ENCODE measurements at regions not wholly inside any gene's neighbourhood (a gene's known extent, or its start where the extent isn't known, plus 50 kb on each side); places are given as distances from the start of the nearest gene placed in this dataset.
A peak's percentile ranks its signal among the peaks of the same experiment; 100 is the strongest.

- DNase-seq (ENCODE audit: low spot score) (no peak), ATAC-seq (no peak)
- intact Hi-C loops (cut with DNase I) = no loop called here
Observed at GRCh38 chr14:22071006-22071405, 397.4 kb upstream of the OR4E1 start.

DNA sequence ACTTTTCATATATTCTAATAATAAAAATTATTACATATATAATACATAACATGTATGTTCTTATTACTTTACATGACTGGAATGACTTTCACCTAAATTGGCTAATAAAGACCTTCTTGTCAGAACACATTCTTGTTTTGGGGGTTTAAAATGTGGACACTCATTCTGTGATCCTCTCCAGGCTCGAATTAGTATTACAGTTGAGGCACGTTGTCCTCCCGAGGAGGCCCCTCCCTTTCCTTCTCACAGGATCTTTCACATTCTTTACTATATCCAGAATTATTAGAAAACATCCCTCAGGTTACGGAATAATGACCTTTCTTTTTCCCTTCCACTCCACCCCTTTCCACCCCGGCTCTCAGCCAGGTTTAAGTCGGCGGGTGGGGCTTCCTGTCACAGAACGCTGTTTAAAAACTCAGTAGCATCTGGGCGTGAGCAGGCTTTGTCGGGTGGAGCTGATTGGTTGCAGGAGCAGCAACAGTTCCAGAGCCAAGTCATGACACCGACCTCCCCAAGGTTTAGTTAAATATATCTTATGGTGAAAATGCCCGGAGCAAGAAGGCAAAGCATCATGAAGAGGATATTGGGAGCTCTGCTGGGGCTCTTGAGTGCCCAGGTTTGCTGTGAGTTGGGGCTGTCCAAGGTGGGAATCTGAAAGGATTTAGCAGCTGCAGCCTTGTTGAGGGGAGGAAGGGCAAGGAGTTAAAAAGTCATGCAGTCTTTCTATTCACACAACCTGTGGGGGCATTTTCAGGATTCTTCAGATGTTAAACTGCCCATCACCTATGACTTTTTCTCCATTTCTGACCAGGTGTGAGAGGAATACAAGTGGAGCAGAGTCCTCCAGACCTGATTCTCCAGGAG, 396.7 kb upstream of the OR4E1 start:
- ATAC-seq (peak; percentile 22), DNase-seq (ENCODE audit: low spot score) (no peak)
- intact Hi-C loops (cut with DNase I) = no loop called here

- intact Hi-C loops (cut with DNase I) = no loop called here
- ATAC-seq (no peak), DNase-seq (ENCODE audit: low spot score) (no peak)
Observed at GRCh38 chr14:22065347-22065746, 391.7 kb upstream of the OR4E1 start.

DNA sequence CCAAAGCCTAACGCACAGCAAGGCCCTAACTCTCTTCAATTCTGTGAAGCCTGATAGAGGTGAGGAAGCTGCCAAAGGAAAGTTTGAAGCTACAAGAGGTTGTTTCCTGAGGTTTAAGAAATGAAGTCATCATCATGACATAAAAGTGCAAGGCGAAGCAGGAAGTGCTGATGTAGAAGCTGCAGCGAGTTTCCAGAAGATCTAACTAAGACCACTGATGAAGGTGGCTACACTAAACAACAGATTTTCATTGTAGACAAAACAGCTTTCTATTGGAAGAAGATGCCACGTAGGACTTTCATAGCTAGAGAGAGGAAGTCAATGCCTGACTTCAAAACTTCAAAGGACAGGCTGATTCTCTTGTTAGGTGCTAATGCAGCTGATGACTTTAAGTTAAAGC, 385.6 kb upstream of the OR4E1 start:
- ATAC-seq (no peak), DNase-seq (ENCODE audit: low spot score) (no peak)
- intact Hi-C loops (cut with DNase I) = no loop called here

- ATAC-seq = no peak
- intact Hi-C loops (cut with DNase I) = no loop called here
- DNase-seq (ENCODE audit: low spot score) = no peak
Observed at GRCh38 chr14:22052795-22053194, 379.2 kb upstream of the OR4E1 start.

DNA sequence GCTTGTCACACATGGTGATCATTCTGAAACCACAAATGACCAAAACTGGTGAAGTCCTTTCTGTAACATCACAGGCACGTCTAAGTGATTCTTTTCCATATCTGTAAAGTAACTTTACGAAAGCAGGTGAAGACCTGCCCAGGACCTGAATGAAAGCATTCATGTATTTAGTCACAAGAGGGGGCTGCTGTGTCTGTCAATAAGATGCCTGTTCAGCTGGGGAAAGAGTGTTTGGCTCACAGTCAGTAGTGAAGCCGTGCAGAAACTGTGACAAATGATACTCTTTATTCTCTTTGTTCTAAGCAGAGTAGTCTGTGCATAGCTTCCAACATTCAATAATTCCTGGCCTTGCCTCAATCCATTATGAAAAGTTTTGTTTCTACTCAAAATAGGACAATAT, 373.5 kb upstream of the OR4E1 start:
- ATAC-seq = no peak
- no peak for DNase-seq (ENCODE audit: low spot score)
- intact Hi-C loops (cut with DNase I) = no loop called here

- DNase-seq (ENCODE audit: low spot score) = no peak
- intact Hi-C loops (cut with DNase I) = no loop called here
- ATAC-seq = no peak
Observed at GRCh38 chr14:22046063-22046462, 372.4 kb upstream of the OR4E1 start.

GRCh38 chr14:22044193-22044592, 370.6 kb upstream of the OR4E1 start:
- no peak for ATAC-seq
- intact Hi-C loops (cut with DNase I) = no loop called here
- no peak for DNase-seq (ENCODE audit: low spot score)

GRCh38 chr14:22040781-22041125, 367.1 kb upstream of the OR4E1 start:
- DNase-seq (ENCODE audit: low spot score) (no peak), ATAC-seq (no peak)
- intact Hi-C loops (cut with DNase I) = no loop called here

DNA sequence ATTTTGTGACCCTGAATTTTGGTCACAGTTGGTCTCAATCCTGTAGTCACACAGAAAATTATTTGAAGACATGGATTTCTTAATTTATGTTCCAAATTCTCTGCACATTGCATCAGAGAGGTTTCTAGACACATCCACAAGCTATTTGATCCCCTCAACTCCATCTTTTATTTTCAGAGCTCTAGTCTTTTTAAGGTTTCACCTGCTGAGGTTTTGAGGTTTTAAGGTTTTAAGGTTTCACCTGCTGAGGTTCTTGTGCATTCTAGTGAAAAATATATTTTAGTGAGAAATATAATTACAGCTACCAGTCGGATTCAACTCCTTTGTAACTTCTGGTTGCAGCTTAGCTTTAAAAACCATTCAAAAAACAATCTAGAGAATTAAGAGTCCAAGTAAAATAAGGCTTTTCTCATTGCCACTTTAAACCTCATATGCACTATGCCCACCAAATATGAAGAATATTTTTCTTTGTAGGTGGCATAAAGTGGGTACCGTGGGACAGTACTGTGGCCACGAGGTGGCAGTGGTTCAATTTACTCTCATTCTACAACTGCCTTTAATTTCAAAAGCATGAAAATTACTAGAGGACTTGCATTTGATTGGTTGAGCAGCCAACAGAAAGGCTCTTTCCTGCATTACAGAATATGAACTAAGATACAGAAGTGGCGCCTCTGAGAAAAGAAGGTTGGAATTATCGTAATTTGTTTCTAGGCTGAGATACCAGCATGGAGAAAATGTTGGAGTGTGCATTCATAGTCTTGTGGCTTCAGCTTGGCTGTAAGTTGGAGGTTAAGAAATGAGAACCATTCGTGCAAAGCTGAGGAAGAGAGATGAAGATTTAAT, 366.5 kb upstream of the OR4E1 start:
- DNase-seq (ENCODE audit: low spot score) (no peak), ATAC-seq (no peak)
- intact Hi-C loops (cut with DNase I) = no loop called here

GRCh38 chr14:22036541-22037239, 363.1 kb upstream of the OR4E1 start:
- DNase-seq (ENCODE audit: low spot score) = no peak
- intact Hi-C loops (cut with DNase I) = no loop called here
- no peak for ATAC-seq

- no peak for ATAC-seq
- intact Hi-C loops (cut with DNase I) = no loop called here
Observed at GRCh38 chr14:22026527-22026926, 352.9 kb upstream of the OR4E1 start.

GRCh38 chr14:22025879-22026278, 352.3 kb upstream of the OR4E1 start:
- DNase-seq (ENCODE audit: low spot score) (no peak), ATAC-seq (no peak)
- intact Hi-C loops (cut with DNase I) = no loop called here

More at GRCh38 chr14:22026527-22026926, 352.9 kb upstream of the OR4E1 start:
- DNase-seq (ENCODE audit: low spot score) = no peak

DNA sequence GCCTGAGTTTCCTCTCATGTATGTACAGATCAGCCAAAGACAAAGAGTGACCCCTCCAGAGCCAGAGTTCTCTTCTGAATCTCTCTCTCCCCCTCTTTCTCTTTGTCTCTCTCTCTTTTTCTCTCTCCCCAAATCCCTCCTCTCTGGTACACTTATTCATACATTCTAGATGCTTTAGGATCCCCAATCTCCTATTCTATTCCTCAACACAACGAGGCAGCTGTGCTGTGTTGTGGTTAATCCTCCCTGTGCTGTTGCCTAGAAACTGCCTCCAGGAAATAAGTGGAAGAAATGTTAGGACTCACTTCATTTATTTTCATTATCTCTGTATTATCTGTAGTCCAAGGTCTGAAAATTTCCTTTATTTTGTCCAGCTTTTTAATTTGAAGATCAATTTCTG, 350.5 kb upstream of the OR4E1 start:
- intact Hi-C loops (cut with DNase I) = no loop called here
- ATAC-seq = no peak
- no peak for DNase-seq (ENCODE audit: low spot score)

DNA sequence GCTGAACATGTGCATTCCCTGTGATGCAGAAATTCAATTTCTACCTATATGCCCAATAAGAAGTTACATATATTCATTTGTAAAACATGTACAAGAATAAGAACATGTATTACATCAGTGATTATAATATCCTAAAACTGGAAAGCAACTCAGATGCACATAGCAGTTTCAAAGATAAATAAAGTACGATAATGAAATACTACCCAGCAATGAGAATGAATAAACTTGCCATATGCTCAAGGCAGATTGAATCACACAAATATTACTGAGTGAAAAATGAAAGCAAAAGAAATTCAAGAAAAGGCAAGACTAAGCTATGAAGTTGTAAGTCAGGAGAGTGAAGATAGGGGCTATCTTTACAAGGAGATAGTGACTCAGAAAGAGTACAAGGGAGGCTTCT, 345.3 kb upstream of the OR4E1 start:
- no peak for DNase-seq (ENCODE audit: low spot score)
- ATAC-seq = no peak
- intact Hi-C loops (cut with DNase I) = no loop called here

GRCh38 chr14:22012452-22012851, 338.8 kb upstream of the OR4E1 start:
- intact Hi-C loops (cut with DNase I) = no loop called here
- DNase-seq (ENCODE audit: low spot score) (no peak), ATAC-seq (no peak)

GRCh38 chr14:22011253-22011642, 337.6 kb upstream of the OR4E1 start:
- intact Hi-C loops (cut with DNase I) = no loop called here
- ATAC-seq = peak; percentile 52
- no peak for DNase-seq (ENCODE audit: low spot score)

- DNase-seq (ENCODE audit: low spot score) (no peak), ATAC-seq (peak; percentile 76)
- intact Hi-C loops (cut with DNase I) = no loop called here
Observed at GRCh38 chr14:22010545-22011252, 337.1 kb upstream of the OR4E1 start.

DNA sequence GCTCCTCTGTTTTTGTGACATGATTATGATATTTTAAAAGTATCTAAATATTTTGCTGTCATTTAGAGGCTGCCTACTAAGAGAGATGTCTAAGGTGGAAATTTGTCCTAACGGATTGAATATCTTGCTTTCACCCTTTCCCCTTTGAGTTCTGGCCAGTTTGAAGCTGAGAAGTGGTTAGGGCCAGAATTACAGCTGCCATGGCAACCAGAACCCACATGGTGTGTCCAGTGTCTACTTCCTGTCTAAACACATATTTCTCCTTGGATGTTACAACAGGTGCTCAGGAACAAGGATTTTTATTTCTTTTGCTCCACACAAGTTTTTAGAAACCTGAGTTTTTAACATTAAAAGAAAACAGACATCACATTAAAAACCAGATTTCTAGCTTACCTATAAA, 335.1 kb upstream of the OR4E1 start:
- intact Hi-C loops (cut with DNase I) = no loop called here
- DNase-seq (ENCODE audit: low spot score) = no peak
- no peak for ATAC-seq
